Endothelial cell of umbilical vein (primary cell): ENCODE measurements at regions not wholly inside any gene's neighbourhood (a gene's known extent, or its start where the extent isn't known, plus 50 kb on each side); places are given as distances from the start of the nearest gene placed in this dataset.

Source experiments
- BruUV-seq: library from RNA; stranded (reverse); fragments of 400-500 nt; replicated peaks from 2 replicates; lab custom pipeline; 2021; lab: Mats Ljungman, UMichigan
- CTCF ChIA-PET: fragments of 300-600, 350-600 bp; sonication (Branson Sonifier 250); formaldehyde crosslinking; loops from one replicate; lab custom pipeline; 2021; ENCODE audit warnings: antibody characterized with exemption, inconsistent platforms; lab: Charles Lee
- POLR2A ChIA-PET: fragments of 300-600, 350-600 bp; sonication (Branson Sonifier 250); formaldehyde crosslinking; loops from one replicate; lab custom pipeline; 2021; ENCODE audit warnings: antibody characterized with exemption, inconsistent platforms; lab: Charles Lee
- DNase-seq: peaks from one replicate; pipeline ENCODE4 v3.0.0-alpha.2; 2011; ENCODE audit warnings: low read depth, low spot score
- FAIRE-seq: peaks from 2 replicates; lab custom pipeline; 2011; peaks lifted over from hg19 to GRCh38; lab: Jason Lieb, UNC
- H2AFZ ChIP-seq: 2 replicates; pipeline ENCODE4 v1.6.0; 2012; ENCODE audit warnings: low read depth, low read length, control low read depth, inconsistent platforms
- H3K27ac ChIP-seq: 2 replicates; pipeline ENCODE4 v1.5.1; 2011; ENCODE audit warnings: low read depth, mild to moderate bottlenecking, control low read depth, low read length, moderate library complexity; ENCODE audit not compliant: insufficient read depth
- H3K27me3 ChIP-seq, 2 experiments: 2 replicates each; pipeline versions ENCODE4 v1.6.0 to v1.6.1; 2011; ENCODE audit warnings: low read length in 2 of 2, mixed read lengths in 1 of 2; ENCODE audit not compliant: control insufficient read depth in 2 of 2, insufficient read depth in 2 of 2
- H3K36me3 ChIP-seq, 2 experiments: 2 replicates in 1 of 2; 3 replicates in 1 of 2; pipeline ENCODE4 v1.5.1; 2011; ENCODE audit warnings: low read length in 2 of 2, mild to moderate bottlenecking in 1 of 2, moderate library complexity in 1 of 2; ENCODE audit not compliant: control insufficient read depth in 2 of 2, insufficient read depth in 2 of 2; ENCODE audit errors: extremely low read depth in 1 of 2
- H3K4me1 ChIP-seq: 3 replicates; pipeline ENCODE4 v1.5.1; 2011; ENCODE audit warnings: mild to moderate bottlenecking, low read length; ENCODE audit not compliant: control insufficient read depth, insufficient read depth; ENCODE audit errors: extremely low read depth
- H3K4me2 ChIP-seq: 2 replicates; pipeline ENCODE4 v1.6.1; 2011; ENCODE audit warnings: low read length, control low read depth, mixed read lengths; ENCODE audit not compliant: insufficient read depth
- H3K4me3 ChIP-seq, 3 experiments: fragments of 200-600 bp in 1 of 3; sonication (generic), shearing (Covaris generic) in 1 of 3; replicated peaks in 1 of 3; 2 replicates each; pipeline ENCODE4 v1.5.1; 2011 to 2016; ENCODE audit warnings: control low read depth in 3 of 3, low read length in 3 of 3, mild to moderate bottlenecking in 2 of 3, inconsistent platforms in 1 of 3, low read depth in 1 of 3, moderate library complexity in 1 of 3; ENCODE audit not compliant: insufficient read depth in 1 of 3
- H3K79me2 ChIP-seq: 2 replicates; pipeline ENCODE4 v1.6.0; 2012; ENCODE audit warnings: low read length, inconsistent platforms; ENCODE audit not compliant: control insufficient read depth, insufficient read depth
- H3K9ac ChIP-seq: replicated peaks from 2 replicates; pipeline ENCODE3; 2011; ENCODE audit warnings: low read length, control low read depth; ENCODE audit not compliant: insufficient read depth; ENCODE audit errors: extremely low read depth
- H3K9me1 ChIP-seq: replicated peaks from 3 replicates; pipeline ENCODE4 v1.6.0; 2011; ENCODE audit warnings: mild to moderate bottlenecking, low read length; ENCODE audit not compliant: control insufficient read depth, insufficient read depth; ENCODE audit errors: extremely low read depth
- H3K9me3 ChIP-seq: replicated peaks from 2 replicates; pipeline ENCODE4 v1.5.1; 2012; ENCODE audit warnings: low read length, inconsistent platforms; ENCODE audit not compliant: control insufficient read depth, insufficient read depth
- H4K20me1 ChIP-seq: replicated peaks from 2 replicates; pipeline ENCODE3; 2011; ENCODE audit warnings: mild to moderate bottlenecking, low read length; ENCODE audit not compliant: control insufficient read depth, insufficient read depth; ENCODE audit errors: extremely low read depth
- EZH2 ChIP-seq: IDR thresholded peaks from 2 replicates; pipeline ENCODE4 v1.6.1; 2012; ENCODE audit warnings: borderline replicate concordance, low read depth, mild to moderate bottlenecking, moderate library complexity, low read length, inconsistent platforms; ENCODE audit not compliant: severe bottlenecking
- FOS ChIP-seq: IDR thresholded peaks from 2 replicates; pipeline ENCODE4 v1.6.1; 2011; ENCODE audit warnings: mild to moderate bottlenecking, low read length, moderate library complexity, borderline replicate concordance; ENCODE audit not compliant: insufficient read depth
- GATA2 ChIP-seq: IDR thresholded peaks from 2 replicates; pipeline ENCODE4 v1.7.0; 2011; ENCODE audit warnings: low read depth, mild to moderate bottlenecking, moderate library complexity, mixed read lengths, low read length; ENCODE audit not compliant: insufficient read length, insufficient read depth
- JUN ChIP-seq: IDR thresholded peaks from 2 replicates; pipeline ENCODE4 v1.6.1; 2011; ENCODE audit warnings: borderline replicate concordance, low read depth; ENCODE audit not compliant: insufficient read length, insufficient read depth
- MYC ChIP-seq: IDR thresholded peaks from one replicate; pipeline ENCODE4 v1.6.1; 2011; ENCODE audit warnings: mild to moderate bottlenecking, low read depth, low read length
- POLR2A ChIP-seq: IDR thresholded peaks from 2 replicates; pipeline ENCODE4 v1.6.1; 2012; ENCODE audit warnings: low read depth, mild to moderate bottlenecking, control low read depth, low read length
- POLR2AphosphoS5 ChIP-seq: IDR thresholded peaks from 2 replicates; pipeline ENCODE4 v1.6.1; 2012; ENCODE audit warnings: low read depth, mild to moderate bottlenecking, control low read depth, low read length, moderate library complexity; ENCODE audit not compliant: insufficient read depth
- dilution Hi-C: fragments of 300-500 bp; cut with MboI; formaldehyde crosslinking; loops from one replicate; pipeline ENCODE4 v1.15.0; 2019; ENCODE audit warnings: low sequenced_read_pairs; ENCODE audit not compliant: extremely low pct_ligation_motif_present
- intact Hi-C: fragments of 100-400 bp; cut with micrococcal nuclease; formaldehyde crosslinking; loops from one replicate; pipeline ENCODE4 v1.10.0; 2022
- TF ChIP-seq, protein P1 (sequence below), 2 donors: IDR thresholded peaks; 1 replicate in 1 of 2; 2 replicates in 1 of 2; pipeline ENCODE4 v1.5.1; 2011; ENCODE audit warnings: low read length in 2 of 2, mild to moderate bottlenecking in 2 of 2, moderate library complexity in 2 of 2, control low read depth in 1 of 2, inconsistent platforms in 1 of 2, low read depth in 1 of 2; ENCODE audit not compliant: insufficient read depth in 1 of 2; ENCODE audit errors: extremely low read depth in 1 of 2
- TF ChIP-seq, protein P2 (sequence below): IDR thresholded peaks from 2 replicates; pipeline ENCODE4 v1.6.1; 2011; ENCODE audit not compliant: insufficient read depth, insufficient read length

DNA sequence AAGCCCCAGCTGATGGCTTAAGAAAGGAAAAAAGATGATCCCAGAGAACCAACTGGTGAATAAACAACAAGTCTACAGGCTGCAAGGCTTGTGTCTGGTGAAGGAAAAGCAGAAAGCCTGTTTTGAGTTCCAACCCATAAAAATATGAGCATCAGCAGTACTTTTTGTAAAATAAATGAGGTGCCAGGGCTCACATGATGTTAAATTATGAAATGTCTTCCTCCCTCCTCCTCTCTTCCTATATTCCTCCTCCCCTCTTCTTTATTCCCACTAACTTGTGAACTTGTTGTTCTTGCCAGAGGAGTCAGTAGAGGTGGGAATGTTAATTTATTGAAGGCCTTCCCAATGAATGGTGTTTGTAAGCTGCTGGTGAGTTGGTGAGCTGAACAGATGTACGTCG lies 212.2 kb upstream of the CDH11 start:
- no peak overlapping the region for H3K4me2 ChIP-seq
- intact Hi-C loops (no loop called here), dilution Hi-C loops (no loop called here)
- no peak overlapping the region for H3K27ac ChIP-seq
- no peaks in the 10 kb centered on the region for H3K4me1 ChIP-seq
- no peaks in the 10 kb centered on the region for H3K36me3 ChIP-seq
- no peak overlapping the region for H3K9ac ChIP-seq
- POLR2A ChIA-PET = no interaction called here
- no peaks in the 10 kb centered on the region for H3K27me3 ChIP-seq
- FAIRE-seq (no peak), DNase-seq (no peak)
- H2AFZ ChIP-seq = no peak overlapping the region
- H3K9me3 ChIP-seq = no peaks in the 10 kb centered on the region
- no peaks in the 10 kb centered on the region for H4K20me1 ChIP-seq
- no peaks in the 10 kb centered on the region for H3K9me1 ChIP-seq
- no peak for TF ChIP-seq GATA2
- TF ChIP-seq, protein P1, sequence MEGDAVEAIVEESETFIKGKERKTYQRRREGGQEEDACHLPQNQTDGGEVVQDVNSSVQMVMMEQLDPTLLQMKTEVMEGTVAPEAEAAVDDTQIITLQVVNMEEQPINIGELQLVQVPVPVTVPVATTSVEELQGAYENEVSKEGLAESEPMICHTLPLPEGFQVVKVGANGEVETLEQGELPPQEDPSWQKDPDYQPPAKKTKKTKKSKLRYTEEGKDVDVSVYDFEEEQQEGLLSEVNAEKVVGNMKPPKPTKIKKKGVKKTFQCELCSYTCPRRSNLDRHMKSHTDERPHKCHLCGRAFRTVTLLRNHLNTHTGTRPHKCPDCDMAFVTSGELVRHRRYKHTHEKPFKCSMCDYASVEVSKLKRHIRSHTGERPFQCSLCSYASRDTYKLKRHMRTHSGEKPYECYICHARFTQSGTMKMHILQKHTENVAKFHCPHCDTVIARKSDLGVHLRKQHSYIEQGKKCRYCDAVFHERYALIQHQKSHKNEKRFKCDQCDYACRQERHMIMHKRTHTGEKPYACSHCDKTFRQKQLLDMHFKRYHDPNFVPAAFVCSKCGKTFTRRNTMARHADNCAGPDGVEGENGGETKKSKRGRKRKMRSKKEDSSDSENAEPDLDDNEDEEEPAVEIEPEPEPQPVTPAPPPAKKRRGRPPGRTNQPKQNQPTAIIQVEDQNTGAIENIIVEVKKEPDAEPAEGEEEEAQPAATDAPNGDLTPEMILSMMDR (IDR thresholded peaks at IDR 0.05; ENCODE audit: extremely low read depth in 1 of 2, insufficient read depth in 1 of 2, low read depth in 1 of 2, low read length in 2 of 2) = no peak
- TF ChIP-seq EZH2 = no peak
- TF ChIP-seq POLR2AphosphoS5 = no peak
- TF ChIP-seq POLR2A = no peak
- TF ChIP-seq, protein P2, sequence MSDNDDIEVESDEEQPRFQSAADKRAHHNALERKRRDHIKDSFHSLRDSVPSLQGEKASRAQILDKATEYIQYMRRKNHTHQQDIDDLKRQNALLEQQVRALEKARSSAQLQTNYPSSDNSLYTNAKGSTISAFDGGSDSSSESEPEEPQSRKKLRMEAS = no peak
- no peak for TF ChIP-seq MYC
- TF ChIP-seq FOS = no peak
- no peak for TF ChIP-seq JUN
- no peaks in the 10 kb centered on the region for H3K79me2 ChIP-seq
- BruUV-seq = no TSS peak
- CTCF ChIA-PET = no interaction called here
- H3K4me3 ChIP-seq = no peak overlapping the region
